Esophagus (tissue), 2 donors: ENCODE measurements at regions not wholly inside any gene's neighbourhood (a gene's known extent, or its start where the extent isn't known, plus 50 kb on each side); places are given as distances from the start of the nearest gene placed in this dataset.

Experiments used
- H3K27ac ChIP-seq, 2 donors: one replicate each; pipeline ENCODE4 v1.5.1; 2013; ENCODE audit warnings: low read depth in 2 of 2, mild to moderate bottlenecking in 2 of 2, inconsistent platforms in 1 of 2, low read length in 1 of 2, moderate library complexity in 1 of 2
- H3K27me3 ChIP-seq, 2 donors: one replicate each; pipeline ENCODE4 v1.6.1; 2013; ENCODE audit warnings: low read length in 2 of 2, control low read depth in 1 of 2, mild to moderate bottlenecking in 1 of 2; ENCODE audit not compliant: insufficient read depth in 2 of 2, control insufficient read depth in 1 of 2
- H3K36me3 ChIP-seq, 2 donors: one replicate each; pipeline ENCODE4 v1.6.1; 2013; ENCODE audit warnings: low read length in 1 of 2; ENCODE audit not compliant: control insufficient read depth in 2 of 2, insufficient read depth in 2 of 2
- H3K4me1 ChIP-seq, 2 donors: one replicate each; pipeline ENCODE4 v1.6.1; 2013; ENCODE audit warnings: low read length in 1 of 2; ENCODE audit not compliant: control insufficient read depth in 2 of 2, insufficient read depth in 2 of 2
- H3K4me3 ChIP-seq, 2 donors: one replicate each; pipeline ENCODE4 v1.5.1; 2013; ENCODE audit warnings: low read length in 2 of 2, mild to moderate bottlenecking in 2 of 2, low read depth in 1 of 2, moderate library complexity in 1 of 2
- H3K9me3 ChIP-seq, 2 donors: one replicate each; pipeline ENCODE4 v1.6.1; 2013; ENCODE audit warnings: mild to moderate bottlenecking in 2 of 2, low read depth in 1 of 2, low read length in 1 of 2, moderate library complexity in 1 of 2; ENCODE audit not compliant: control insufficient read depth in 2 of 2, insufficient read depth in 1 of 2
- WGBS, 2 donors: extraction: QIAGEN DNeasy Blood & Tissue Kit; methylation state at CpG; one replicate each; pipeline ENCODE4 v1.1.7; 2013; 5-methylcytosine and 5-hydroxymethylcytosine counted together
- donor health status: healthy with polysubstance abuse.
- donor health status: Bipolar disorder and iron deficiency.

- Histone ChIP-seq H3K4me3 (no peak overlapping the region), H3K27ac (no peak overlapping the region), H3K27me3 (no peaks in the 10 kb centered on the region), H3K9me3 (no peaks in the 10 kb centered on the region), H3K4me1 (no peaks in the 10 kb centered on the region), H3K36me3 (no peaks in the 10 kb centered on the region)
- 26 to 30% methylated on average over 1 of the region's 1 CpG for WGBS, 2 donors
These were observed 1255.1 kb downstream of the SLITRK1 start for GRCh38 chr13:82627183-82627582.

GRCh38 chr13:82625717-82626116 lies 1256.6 kb downstream of the SLITRK1 start:
- no peaks in the 10 kb centered on the region for H3K27me3 ChIP-seq
- no peaks in the 10 kb centered on the region for H3K36me3 ChIP-seq
- no peak overlapping the region for H3K27ac ChIP-seq
- no peak overlapping the region for H3K4me3 ChIP-seq
- WGBS, 2 donors: 56 to 64% methylated on average over 3 of the region's 3 CpGs
- no peaks in the 10 kb centered on the region for H3K9me3 ChIP-seq
- H3K4me1 ChIP-seq: no peaks in the 10 kb centered on the region

GRCh38 chr13:82615043-82615442 lies 1267.2 kb downstream of the SLITRK1 start:
- Histone ChIP-seq H3K4me1 (no peaks in the 10 kb centered on the region), H3K9me3 (no peaks in the 10 kb centered on the region), H3K4me3 (no peak overlapping the region), H3K27ac (no peak overlapping the region), H3K27me3 (no peaks in the 10 kb centered on the region), H3K36me3 (no peaks in the 10 kb centered on the region)
- WGBS, 2 donors: 27 to 49% methylated on average over 1 of the region's 1 CpG

- H3K9me3 ChIP-seq: no peaks in the 10 kb centered on the region
- 60 to 61% methylated on average over 2 of the region's 2 CpGs for WGBS, 2 donors
- H3K27me3 ChIP-seq: no peaks in the 10 kb centered on the region
- no peaks in the 10 kb centered on the region for H3K4me1 ChIP-seq
- no peak overlapping the region for H3K4me3 ChIP-seq
- H3K27ac ChIP-seq: no peak overlapping the region
- no peaks in the 10 kb centered on the region for H3K36me3 ChIP-seq
These were observed 1268.2 kb downstream of the SLITRK1 start for GRCh38 chr13:82614086-82614485.

- no peaks in the 10 kb centered on the region for H3K27me3 ChIP-seq
- 94 to 96% methylated on average over 1 of the region's 1 CpG for WGBS, 2 donors
- H3K4me1 ChIP-seq: no peaks in the 10 kb centered on the region
- no peaks in the 10 kb centered on the region for H3K9me3 ChIP-seq
- no peaks in the 10 kb centered on the region for H3K36me3 ChIP-seq
- no peak overlapping the region for H3K4me3 ChIP-seq
- H3K27ac ChIP-seq: no peak overlapping the region
These were observed 1276.3 kb downstream of the SLITRK1 start for GRCh38 chr13:82606008-82606407.

GRCh38 chr13:82597747-82598146 lies 1284.5 kb downstream of the SLITRK1 start:
- 57 to 63% methylated on average over 6 of the region's 6 CpGs for WGBS, 2 donors
- peaks cover 0 to under 1% of the 10 kb centered on the region in 2 donors for H3K9me3 ChIP-seq
- no peaks in the 10 kb centered on the region for H3K27me3 ChIP-seq

GRCh38 chr13:82593239-82593638 lies 1289.0 kb downstream of the SLITRK1 start:
- 82 to 84% methylated on average over 1 of the region's 1 CpG for WGBS, 2 donors
- Histone ChIP-seq H3K36me3 (no peaks in the 10 kb centered on the region), H3K27ac (no peak overlapping the region), H3K4me3 (no peak overlapping the region), H3K9me3 (peaks cover 0 to 4% of the 10 kb centered on the region in 2 donors), H3K4me1 (no peaks in the 10 kb centered on the region), H3K27me3 (no peaks in the 10 kb centered on the region)

More at GRCh38 chr13:82597747-82598146, 1284.5 kb downstream of the SLITRK1 start:
- Histone ChIP-seq H3K27ac (no peak overlapping the region), H3K4me1 (no peaks in the 10 kb centered on the region), H3K36me3 (no peaks in the 10 kb centered on the region), H3K4me3 (no peak overlapping the region)

GRCh38 chr13:82571653-82572052 lies 1310.6 kb downstream of the SLITRK1 start:
- no peak overlapping the region for H3K27ac ChIP-seq
- H3K27me3 ChIP-seq: no peaks in the 10 kb centered on the region
- no peaks in the 10 kb centered on the region for H3K4me1 ChIP-seq
- no peaks in the 10 kb centered on the region for H3K36me3 ChIP-seq
- peaks cover 0 to 2% of the 10 kb centered on the region in 2 donors for H3K9me3 ChIP-seq
- 66 to 75% methylated on average over 3 of the region's 3 CpGs for WGBS, 2 donors
- no peak overlapping the region for H3K4me3 ChIP-seq

- Histone ChIP-seq H3K27ac (no peak overlapping the region), H3K4me3 (no peak overlapping the region), H3K9me3 (peaks cover 0 to 2% of the 10 kb centered on the region in 2 donors), H3K4me1 (no peaks in the 10 kb centered on the region), H3K27me3 (no peaks in the 10 kb centered on the region), H3K36me3 (no peaks in the 10 kb centered on the region)
- WGBS, 2 donors: 77 to 91% methylated on average over 1 of the region's 1 CpG
These were observed 1312.7 kb downstream of the SLITRK1 start for GRCh38 chr13:82569581-82569980.

- no peak overlapping the region for H3K27ac ChIP-seq
- H3K27me3 ChIP-seq: no peaks in the 10 kb centered on the region
- H3K9me3 ChIP-seq: peaks cover 0 to 2% of the 10 kb centered on the region in 2 donors
- no peaks in the 10 kb centered on the region for H3K36me3 ChIP-seq
- no peak overlapping the region for H3K4me3 ChIP-seq
- H3K4me1 ChIP-seq: no peaks in the 10 kb centered on the region
- 86 to 88% methylated on average over 5 of the region's 5 CpGs for WGBS, 2 donors
These were observed 1315.4 kb downstream of the SLITRK1 start for GRCh38 chr13:82566864-82567263.
